OCI-LY3 (cell line): ENCODE measurements at regions not wholly inside any gene's neighbourhood (a gene's known extent, or its start where the extent isn't known, plus 50 kb on each side); places are given as distances from the start of the nearest gene placed in this dataset.

Experiments used
- H2AFZ ChIP-seq: fragments of 200-600, 300-600 bp; shearing (Covaris generic); 2 replicates; pipeline ENCODE4 v1.6.0; 2014; ENCODE audit warnings: antibody characterized with exemption, low read depth, low read length
- H3K27ac ChIP-seq: fragments of 200-600, 300-600 bp; sonication (generic); 2 replicates; pipeline ENCODE4 v1.5.1; 2014; ENCODE audit warnings: mild to moderate bottlenecking, low read length, moderate library complexity, mixed read lengths
- H3K27me3 ChIP-seq: fragments of 200-600, 300-600 bp; sonication (generic); 2 replicates; pipeline ENCODE4 v1.6.1; 2014; ENCODE audit warnings: low read depth, low read length, mixed read lengths
- H3K36me3 ChIP-seq: fragments of 200-600, 300-600 bp; sonication (generic); replicated peaks from 2 replicates; pipeline ENCODE3; 2014; ENCODE audit warnings: low read depth, low read length, mixed read lengths
- H3K4me1 ChIP-seq: fragments of 300-600, 200-600 bp; sonication (generic); 2 replicates; pipeline ENCODE4 v1.6.1; 2014; ENCODE audit warnings: low read length, mixed read lengths
- H3K4me2 ChIP-seq: fragments of 200-600, 300-600 bp; sonication (generic); 2 replicates; pipeline ENCODE4 v1.6.1; 2014; ENCODE audit warnings: low read length, mixed read lengths
- H3K4me3 ChIP-seq: fragments of 300-600, 200-600 bp; sonication (generic); 2 replicates; pipeline ENCODE4 v1.5.1; 2014; ENCODE audit warnings: antibody characterized with exemption, mild to moderate bottlenecking, low read length, moderate library complexity
- H3K79me2 ChIP-seq: fragments of 300-600, 200-600 bp; shearing (Covaris generic); 2 replicates; pipeline ENCODE4 v1.6.1; 2014; ENCODE audit warnings: mild to moderate bottlenecking, low read length, mixed read lengths
- H3K9ac ChIP-seq: fragments of 300-600, 200-600 bp; shearing (Covaris generic); 2 replicates; pipeline ENCODE4 v1.6.0; 2014; ENCODE audit warnings: mild to moderate bottlenecking, low read length, moderate library complexity
- H3K9me3 ChIP-seq: fragments of 200-600, 300-600 bp; shearing (Covaris generic); 2 replicates; pipeline ENCODE4 v1.6.1; 2014; ENCODE audit warnings: low read length, mixed read lengths; ENCODE audit not compliant: insufficient read depth
- H4K20me1 ChIP-seq: fragments of 200-600, 300-600 bp; sonication (generic); 2 replicates; pipeline ENCODE4 v1.6.1; 2016; ENCODE audit warnings: low read length, mixed read lengths; ENCODE audit not compliant: insufficient read depth
- CTCF ChIP-seq: fragments of 200-600, 300-600 bp; sonication (generic); IDR thresholded peaks from 2 replicates; pipeline ENCODE4 v1.5.1; 2014; ENCODE audit warnings: antibody characterized with exemption, low read length, low read depth
- EZH2phosphoT487 ChIP-seq: fragments of 200-600 bp; shearing (Covaris generic); IDR thresholded peaks from 2 replicates; pipeline ENCODE4 v1.6.1; 2018; ENCODE audit warnings: antibody characterized with exemption, mixed run types, low read depth

DNA sequence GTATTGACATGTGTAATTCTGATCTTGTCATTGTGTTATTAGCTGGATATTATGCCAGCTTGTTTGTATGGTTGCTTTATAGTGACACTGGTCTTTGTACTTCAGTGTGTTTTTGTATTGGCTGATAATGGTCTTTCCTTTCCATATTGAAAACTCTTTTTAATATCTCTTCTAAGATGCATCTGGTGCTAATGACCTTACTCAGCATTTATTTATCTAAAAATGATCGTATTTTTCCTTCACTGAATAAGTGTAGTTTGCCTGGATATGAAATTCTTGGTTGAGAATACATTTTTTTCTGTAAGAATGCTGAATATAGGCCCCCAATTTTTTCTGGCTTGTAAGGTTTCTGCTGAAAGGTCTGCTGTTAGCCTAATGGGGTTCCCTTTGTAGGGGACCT is 465.5 kb upstream of the TMPRSS15 start:
- TF ChIP-seq EZH2phosphoT487: no peak
- TF ChIP-seq CTCF: no peak
- Histone ChIP-seq H3K9me3 (no peaks in the 10 kb centered on the region), H3K36me3 (no peaks in the 10 kb centered on the region), H3K79me2 (no peaks in the 10 kb centered on the region), H3K27ac (no peak overlapping the region), H2AFZ (no peak overlapping the region), H3K27me3 (no peaks in the 10 kb centered on the region), H4K20me1 (no peaks in the 10 kb centered on the region), H3K9ac (no peak overlapping the region), H3K4me3 (no peak overlapping the region), H3K4me2 (no peak overlapping the region), H3K4me1 (no peaks in the 10 kb centered on the region)

DNA sequence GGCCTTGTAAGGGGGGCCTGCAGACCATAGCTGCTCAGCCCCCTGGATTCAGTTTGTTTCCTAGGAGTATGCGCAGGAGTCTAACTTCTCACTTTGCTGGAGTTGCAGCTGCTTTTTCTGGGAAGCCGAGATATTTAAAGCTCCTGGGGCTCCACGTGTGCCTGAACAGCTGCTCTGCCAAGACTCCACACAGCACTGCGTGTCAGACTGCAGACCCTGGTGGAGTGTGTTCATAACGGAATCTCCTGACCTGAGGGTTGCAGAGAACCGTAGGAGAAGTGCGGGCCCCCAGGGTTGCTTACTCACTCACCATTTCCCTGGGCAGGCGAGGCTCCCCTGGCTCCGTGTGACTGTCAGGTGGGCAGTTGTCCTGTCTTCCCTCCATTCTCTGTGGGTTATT is 474.3 kb upstream of the TMPRSS15 start:
- H3K27ac ChIP-seq: no peak overlapping the region
- H3K4me3 ChIP-seq: no peak overlapping the region
- no peaks in the 10 kb centered on the region for H3K79me2 ChIP-seq
- H3K36me3 ChIP-seq: no peaks in the 10 kb centered on the region
- H3K27me3 ChIP-seq: no peaks in the 10 kb centered on the region
- no peaks in the 10 kb centered on the region for H3K4me1 ChIP-seq
- no peak overlapping the region for H3K4me2 ChIP-seq
- no peaks in the 10 kb centered on the region for H3K9me3 ChIP-seq
- H3K9ac ChIP-seq: no peak overlapping the region
- no peak overlapping the region for H2AFZ ChIP-seq
- no peak for TF ChIP-seq CTCF
- no peak for TF ChIP-seq EZH2phosphoT487
- H4K20me1 ChIP-seq: no peaks in the 10 kb centered on the region

DNA sequence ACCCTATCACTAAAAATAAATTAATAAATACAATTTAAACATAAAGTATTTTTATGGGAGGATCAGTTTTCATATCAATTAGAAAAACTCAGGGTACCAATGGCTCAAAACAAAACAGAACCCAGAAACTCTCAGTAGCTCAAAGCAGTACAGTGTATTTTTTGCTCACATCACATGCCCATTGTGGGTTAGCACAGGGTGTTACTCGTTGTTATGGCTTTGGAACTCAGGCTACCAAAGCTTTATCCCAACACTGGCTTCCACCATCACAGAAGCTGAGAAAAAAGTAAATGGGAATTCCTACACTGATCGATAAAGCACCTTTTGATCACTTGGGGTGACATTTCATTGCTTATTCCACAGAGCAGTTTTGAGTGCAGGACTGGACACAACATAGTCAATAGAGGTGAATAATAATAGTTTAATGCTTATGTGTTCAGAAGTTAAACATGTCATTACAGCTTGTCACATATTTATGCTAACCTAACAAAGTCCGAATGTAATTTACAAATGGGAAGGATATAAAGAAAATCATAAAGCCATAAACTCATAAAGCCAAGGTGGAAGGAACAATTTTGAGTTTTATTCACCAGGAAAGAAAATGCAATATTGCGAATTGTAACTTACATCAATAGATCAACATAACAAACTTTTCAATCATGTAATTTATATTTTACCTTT is 484.5 kb upstream of the TMPRSS15 start:
- no peaks in the 10 kb centered on the region for H3K9me3 ChIP-seq
- H3K4me2 ChIP-seq: no peak overlapping the region
- no peaks in the 10 kb centered on the region for H4K20me1 ChIP-seq
- H2AFZ ChIP-seq: no peak overlapping the region
- no peak overlapping the region for H3K9ac ChIP-seq
- H3K4me3 ChIP-seq: no peak overlapping the region
- no peaks in the 10 kb centered on the region for H3K4me1 ChIP-seq
- TF ChIP-seq EZH2phosphoT487 (no peak), CTCF (no peak)
- H3K79me2 ChIP-seq: no peaks in the 10 kb centered on the region
- H3K36me3 ChIP-seq: no peaks in the 10 kb centered on the region
- H3K27ac ChIP-seq: no peak overlapping the region
- H3K27me3 ChIP-seq: no peaks in the 10 kb centered on the region

- no peaks in the 10 kb centered on the region for H3K4me1 ChIP-seq
- no peak overlapping the region for H2AFZ ChIP-seq
- H3K9ac ChIP-seq: no peak overlapping the region
- no peaks in the 10 kb centered on the region for H3K79me2 ChIP-seq
- H3K27me3 ChIP-seq: no peaks in the 10 kb centered on the region
- H3K4me3 ChIP-seq: no peak overlapping the region
- no peak overlapping the region for H3K4me2 ChIP-seq
- no peaks in the 10 kb centered on the region for H3K9me3 ChIP-seq
- H3K36me3 ChIP-seq: no peaks in the 10 kb centered on the region
- no peak overlapping the region for H3K27ac ChIP-seq
- no peak for TF ChIP-seq EZH2phosphoT487
- TF ChIP-seq CTCF: no peak
- no peaks in the 10 kb centered on the region for H4K20me1 ChIP-seq
These were observed 489.8 kb upstream of the TMPRSS15 start for GRCh38 chr21:18893406-18893805.
